NCI-H510A treated with DMSO at 0.1 percent for 48 hours (cell line): ENCODE measurements at regions not wholly inside any gene's neighbourhood (a gene's known extent, or its start where the extent isn't known, plus 50 kb on each side); places are given as distances from the start of the nearest gene placed in this dataset.

Experiments used
- DNase-seq: peaks from one replicate; lab custom pipeline; 2025; lab: John Stamatoyannopoulos, UW

DNA sequence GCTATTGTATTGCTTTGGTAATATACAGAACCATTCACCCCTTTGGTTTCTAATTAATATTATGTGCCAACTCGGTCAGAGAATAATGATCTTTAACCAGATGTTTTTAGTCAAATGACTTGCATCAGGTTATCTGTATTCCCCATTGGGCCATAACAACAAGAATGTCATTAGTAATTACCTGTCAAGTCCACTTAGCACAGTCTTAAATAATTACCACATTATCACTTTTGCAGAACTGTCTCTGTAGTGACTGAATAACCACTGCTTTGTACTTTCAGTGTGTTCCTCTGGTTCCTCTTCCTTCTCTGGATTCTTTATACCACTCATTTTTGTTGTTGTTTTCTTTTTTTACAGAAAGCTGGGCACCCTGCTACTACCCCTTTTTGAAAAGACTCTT lies 257.7 kb upstream of the SPOCK3 start:
- DNase-seq: no peak

DNA sequence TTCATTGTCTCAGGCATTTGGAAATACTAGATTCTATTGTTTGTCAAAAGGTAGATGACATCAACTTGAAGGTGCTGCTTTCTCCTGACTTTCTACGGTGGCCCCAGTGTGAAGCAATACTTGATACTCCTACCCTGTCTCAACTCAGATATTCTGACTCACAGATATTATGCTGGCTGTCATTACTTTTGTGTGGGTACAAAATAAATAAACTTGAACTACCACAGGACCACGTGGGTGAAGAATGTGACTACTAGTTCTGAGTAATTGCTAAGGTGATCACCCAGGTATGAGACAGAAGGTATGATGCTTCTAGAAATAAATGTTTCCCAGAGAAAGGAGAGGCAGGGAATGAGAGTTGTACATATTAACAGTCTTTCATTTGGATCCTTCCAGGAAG lies 275.3 kb upstream of the SPOCK3 start:
- no peak for DNase-seq

DNA sequence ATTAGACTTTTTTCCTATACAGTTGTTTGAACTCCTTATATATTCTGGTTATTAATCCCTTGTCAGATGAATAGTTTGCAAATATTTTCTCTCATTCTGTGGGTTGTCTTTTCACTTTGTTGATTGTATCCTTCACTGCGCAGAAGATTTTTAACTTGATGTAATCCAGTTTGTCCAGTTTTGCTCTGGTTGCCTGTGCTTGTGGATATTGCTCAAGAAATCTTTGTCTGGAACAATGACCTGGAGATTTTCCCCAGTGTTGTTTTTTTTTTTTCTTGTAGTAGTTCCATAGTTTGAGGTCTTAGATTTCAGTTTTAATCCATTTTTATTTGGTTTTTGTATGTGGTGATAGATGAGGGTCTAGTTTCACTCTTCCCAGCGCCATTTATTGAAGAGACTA lies 289.8 kb upstream of the SPOCK3 start:
- DNase-seq: no peak

DNA sequence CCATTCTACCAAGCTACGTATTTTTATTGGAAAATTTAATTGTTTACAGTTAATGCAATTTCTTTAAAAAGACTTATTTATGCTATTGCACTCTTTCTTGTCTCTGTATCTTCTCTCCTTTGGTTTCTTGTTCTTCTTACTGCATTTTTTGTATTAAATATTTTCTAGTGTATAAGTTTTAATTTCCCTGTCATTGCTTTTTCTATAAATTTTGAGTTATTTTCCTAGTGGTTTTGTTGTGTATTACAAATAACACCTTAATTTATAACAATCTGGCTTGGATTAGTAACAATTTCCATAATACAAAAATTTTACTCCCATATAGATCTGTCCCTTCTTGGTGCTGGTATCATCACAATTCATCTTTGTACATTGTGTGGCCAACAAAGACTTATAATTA lies 303.5 kb upstream of the SPOCK3 start:
- no peak for DNase-seq

DNA sequence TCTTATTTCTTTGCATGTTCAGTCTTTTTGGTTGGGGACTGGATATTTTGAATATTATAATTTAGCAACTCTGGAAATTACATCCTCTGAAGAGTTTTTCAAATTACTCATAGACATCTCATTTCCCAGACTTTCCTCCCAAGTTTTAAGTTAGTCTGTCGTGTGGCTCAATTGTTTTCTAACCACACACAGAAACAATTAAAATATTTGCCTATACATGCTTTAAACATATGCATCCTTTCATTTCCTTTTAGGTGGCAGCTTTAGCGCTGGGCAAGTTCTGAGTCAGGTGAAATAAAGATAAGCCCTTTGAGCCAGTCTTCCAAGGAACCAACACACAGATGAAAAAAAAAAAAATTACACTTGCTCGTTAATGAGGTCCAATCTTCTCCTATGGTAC lies 307.0 kb upstream of the SPOCK3 start:
- no peak for DNase-seq

DNA sequence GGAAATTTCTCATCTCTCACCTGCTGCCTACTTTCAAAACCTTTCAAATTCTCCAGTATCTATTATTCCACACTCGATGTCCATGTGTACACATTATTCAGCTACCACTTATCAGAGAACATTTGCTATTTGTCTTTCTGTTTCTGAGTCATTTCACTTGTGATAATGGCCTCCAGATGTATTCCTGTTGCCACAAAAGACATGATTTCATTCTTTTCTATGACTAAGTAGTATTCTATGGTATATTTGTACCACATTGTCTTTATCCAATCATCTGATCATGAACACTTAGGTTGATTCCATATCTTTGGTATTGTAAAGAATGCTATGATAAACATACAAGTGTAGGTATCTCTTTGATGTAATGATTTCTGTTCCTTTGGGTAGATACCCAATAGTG lies 310.1 kb upstream of the SPOCK3 start:
- no peak for DNase-seq

DNA sequence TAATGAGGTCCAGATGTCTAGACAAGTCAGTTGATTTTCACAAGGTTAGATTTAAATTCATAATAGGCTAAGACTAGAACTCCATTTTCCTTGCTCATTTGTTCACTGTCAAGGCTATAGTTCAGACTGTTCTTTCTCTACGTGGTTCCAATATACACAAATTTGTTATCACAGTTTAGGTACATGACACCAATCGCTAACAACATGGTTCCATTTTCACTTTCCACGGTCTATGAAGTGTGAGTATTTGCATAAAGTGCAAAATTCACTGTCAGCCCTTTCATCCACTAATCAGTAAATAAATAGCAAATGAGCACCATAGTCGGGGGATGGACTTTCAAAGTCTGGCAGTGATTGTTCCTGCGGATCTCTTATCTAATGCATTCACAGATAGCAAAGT lies 315.7 kb upstream of the SPOCK3 start:
- DNase-seq: no peak

DNA sequence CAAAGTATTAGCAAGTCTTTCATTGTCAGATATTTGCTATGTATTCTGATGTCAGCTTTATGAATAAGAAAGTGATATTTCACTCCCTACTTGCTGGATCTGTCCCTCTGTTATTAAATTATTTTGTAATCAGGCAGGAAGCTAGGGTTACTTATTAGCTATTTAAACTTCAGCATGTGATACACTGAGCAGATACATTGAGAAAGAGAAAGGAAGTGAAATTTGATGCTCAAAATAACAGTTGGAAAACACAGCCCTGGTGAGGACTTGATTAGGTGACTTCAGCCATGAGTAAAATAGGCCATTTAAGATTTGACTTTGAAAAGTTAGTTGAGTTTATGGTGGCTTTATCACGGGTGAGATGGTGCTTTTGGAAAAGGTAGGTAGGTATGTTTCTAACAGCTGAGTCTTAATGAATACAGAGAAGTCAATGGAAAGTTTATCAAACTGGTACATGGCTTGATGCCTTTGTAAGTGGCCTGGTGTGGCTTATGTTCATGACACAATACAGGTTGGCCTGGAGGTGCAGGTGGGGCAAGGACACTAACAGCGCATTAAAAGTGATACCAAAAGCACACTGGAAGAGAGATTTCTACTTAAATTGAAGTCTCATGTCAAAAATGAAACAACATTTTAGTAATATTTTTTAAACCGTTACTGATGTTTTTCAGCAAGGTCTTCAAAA lies 321.2 kb upstream of the SPOCK3 start:
- peak; percentile 15 for DNase-seq

DNA sequence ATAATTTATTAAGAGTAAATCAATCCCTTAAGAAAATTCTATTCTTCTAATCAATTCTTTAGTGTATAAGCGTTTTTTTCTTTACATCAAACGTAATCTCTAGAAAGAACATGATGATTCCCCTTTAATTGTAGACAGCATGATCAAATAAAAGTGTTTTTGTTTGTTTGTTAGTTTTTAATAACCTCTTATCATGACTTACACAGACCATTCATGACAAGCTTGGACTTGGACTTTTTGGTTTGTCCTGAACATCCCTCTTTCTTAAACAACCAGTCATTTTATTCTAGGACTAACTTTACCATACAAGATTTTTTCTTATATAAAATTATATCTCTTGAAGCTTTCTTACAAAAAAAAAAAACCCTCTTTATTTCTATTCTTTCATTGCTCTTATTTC lies 344.6 kb upstream of the SPOCK3 start:
- no peak for DNase-seq

DNA sequence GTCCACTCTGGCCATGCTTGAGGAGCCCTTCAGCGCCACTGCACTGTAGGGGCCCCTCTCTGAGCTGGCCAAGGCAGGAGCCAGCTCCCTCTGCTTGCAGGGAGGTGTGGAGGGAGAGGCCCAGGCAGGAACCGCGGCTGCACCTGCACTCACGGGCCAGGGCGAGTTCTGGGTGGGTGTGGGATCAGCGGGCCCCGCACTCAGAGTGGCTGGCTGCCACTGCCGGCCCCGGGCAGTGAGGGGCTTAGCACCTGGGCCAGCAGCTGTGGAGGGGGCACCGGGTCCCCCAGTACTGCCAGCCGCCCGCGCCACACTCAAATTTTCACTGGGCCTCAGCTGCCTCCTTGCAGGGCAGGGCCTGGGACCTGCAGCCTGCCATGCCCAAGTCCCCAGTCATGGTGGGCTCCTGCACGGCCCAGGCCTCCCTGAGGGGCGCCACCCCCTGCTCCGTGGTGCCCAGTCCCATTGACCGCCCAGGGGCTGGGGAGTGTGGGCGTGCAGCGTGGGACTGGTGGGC lies 347.2 kb upstream of the SPOCK3 start:
- DNase-seq: no peak

DNA sequence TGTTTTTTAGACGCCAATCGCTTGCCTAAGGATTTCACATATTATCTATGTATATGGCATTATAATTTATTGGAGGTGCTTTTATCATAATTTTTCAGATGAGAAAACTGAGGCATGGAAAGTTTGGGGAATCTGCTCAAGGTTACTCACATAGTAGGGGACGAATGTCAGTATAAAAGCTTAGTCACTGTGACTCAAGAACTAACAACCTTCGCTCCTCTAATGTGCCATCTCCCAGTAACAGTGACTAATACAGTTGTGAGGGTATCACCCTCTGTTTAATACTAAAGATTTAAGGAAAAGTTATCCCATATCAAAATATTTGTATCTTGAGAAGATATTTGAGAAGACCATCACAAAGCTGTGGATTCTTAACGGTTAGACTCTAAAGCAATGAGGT lies 353.1 kb upstream of the SPOCK3 start:
- DNase-seq: no peak

DNA sequence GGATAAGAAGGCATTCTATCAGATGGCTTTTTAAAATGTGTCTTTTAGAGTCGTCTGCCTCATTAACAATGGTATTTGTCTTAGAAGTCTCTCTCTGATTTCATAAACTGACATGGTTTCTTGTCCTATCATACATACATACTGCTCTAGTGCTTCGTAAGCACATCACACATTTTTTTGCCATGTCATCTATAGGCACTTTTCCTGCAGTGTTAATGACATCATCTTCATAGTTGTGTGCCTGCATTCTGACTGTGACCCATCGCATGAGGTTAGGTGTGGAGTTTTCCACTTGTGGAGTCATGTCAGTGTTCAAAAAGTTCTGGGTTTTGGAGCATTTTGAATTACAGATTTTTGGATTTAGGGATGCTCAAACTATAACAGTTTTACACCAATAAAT lies 361.6 kb upstream of the SPOCK3 start:
- no peak for DNase-seq

DNA sequence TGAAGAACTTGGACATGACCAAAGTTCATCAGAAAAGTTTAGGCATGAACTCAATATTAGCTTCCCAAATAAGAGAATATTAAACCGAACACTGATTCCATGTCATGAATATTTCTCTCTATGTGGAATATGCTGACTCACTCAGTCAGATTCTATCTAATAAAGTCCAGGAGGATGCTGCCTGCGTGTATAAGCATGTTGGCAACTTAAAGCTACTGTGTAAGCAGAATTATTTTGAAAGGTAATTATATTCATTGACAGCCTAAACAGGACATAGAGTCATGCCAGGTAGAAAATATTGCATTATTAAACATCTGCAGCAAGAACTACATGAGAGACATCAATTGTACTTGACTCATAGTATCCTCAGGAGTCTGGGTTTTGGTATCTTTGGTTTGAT lies 367.9 kb upstream of the SPOCK3 start:
- DNase-seq: no peak

DNA sequence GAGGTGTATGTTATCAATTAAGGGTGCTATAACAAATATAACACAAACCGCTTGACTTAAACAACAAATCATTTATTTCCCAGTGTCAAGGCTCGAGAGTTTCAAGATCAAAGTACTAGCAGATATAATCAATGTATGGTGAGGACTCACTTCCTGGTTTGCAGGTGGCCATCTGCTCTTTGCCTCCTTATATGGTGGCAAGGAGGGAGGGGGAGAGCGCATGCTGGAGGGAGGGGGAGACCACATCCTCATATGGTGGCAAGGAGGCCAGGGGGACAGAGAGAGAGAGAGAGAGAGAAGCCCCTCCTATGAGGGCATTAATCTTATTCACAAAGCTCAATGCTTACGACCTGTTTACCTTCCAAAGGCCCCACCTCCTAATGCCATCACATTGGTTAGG lies 372.3 kb upstream of the SPOCK3 start:
- DNase-seq: peak; percentile 46

DNA sequence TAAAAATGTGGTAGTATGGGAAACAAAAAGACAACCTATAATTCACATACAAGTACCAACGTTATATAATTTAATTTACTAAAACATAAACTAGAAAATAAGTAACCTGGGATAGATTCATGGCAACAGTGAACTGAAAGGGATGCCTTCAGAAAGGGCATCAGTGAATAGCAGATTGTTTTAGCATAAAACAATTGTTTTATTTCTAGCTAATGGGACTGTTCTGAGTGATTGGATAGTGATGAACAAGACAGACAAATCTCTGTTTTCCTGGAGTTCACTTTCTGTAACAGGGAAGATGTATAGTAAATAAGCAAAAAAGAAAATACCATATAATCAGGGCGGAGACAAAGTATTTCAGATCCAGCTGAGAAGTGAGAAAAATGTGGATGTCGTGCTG lies 379.1 kb upstream of the SPOCK3 start:
- DNase-seq: no peak

DNA sequence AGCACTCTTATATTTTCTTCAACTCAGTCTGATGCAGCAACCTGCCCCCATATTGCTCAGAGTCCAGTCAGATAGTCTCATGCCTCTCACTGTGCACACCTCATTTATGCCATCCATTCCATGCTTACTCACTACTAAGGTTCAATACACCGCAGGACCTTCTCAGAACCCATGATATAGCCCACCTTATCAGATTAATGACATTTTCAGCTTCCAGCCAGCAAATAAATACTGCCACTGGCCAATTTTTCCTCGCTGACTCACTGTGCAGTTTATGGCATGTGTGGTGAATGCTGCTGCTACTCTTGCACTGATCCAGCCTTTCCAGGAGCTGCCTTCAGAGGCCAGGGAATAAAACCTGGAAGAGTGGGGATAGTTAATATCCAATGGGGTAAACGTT lies 380.6 kb upstream of the SPOCK3 start:
- DNase-seq: no peak

DNA sequence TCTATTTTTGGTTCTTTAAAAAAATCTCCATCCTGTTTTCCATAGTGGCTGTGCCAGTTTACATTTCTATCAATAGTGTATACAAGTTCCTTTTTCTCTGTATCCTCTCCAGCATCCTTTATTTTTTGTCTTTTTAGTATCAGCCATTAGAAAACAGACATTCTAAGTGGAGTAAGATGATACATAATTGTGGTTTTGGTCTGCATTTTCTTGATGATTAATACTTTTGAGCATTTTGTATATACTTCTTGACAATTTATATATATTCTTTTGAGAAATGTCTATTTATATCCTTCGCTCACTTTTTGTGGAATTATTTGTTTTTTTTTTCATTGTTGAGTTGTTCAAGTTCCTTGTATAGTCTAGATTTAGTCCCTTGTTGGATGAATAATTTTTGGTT lies 382.2 kb upstream of the SPOCK3 start:
- DNase-seq: no peak

DNA sequence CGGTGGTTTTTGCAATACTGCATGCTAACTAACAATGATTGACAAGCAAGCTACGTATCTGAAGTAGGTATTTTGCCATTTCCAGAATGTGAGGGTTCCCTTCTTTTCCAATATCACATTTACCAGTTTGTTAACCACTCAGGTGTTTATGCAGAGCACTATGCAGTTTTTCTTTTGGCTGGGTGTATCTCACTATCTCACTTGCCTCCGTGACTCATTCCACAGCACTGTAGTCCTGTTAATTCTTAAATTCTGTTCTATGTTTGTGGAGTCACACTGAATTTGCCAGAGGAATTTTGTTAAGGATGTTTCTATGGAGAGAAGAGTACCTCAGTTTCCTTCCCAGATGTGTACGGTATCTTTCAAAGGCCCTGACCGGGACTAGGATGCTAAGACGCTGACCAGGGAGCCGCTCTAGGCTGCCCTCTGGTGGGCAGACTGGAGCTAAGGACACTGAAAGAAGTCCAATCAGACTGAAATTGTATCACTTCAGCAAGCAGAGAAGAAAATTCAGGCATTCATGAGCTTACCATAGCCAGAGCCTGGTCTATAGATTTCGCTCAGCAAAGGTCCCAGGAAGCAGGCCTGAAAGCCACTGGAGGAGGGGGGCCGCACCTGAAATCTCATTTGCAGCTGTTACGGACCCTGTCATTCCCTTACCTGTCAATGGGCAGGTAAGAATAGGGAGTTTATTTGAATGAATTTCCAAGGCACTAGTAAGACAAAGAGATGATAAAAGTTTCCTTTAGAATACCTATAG lies 388.4 kb upstream of the SPOCK3 start:
- peak; percentile 15 for DNase-seq

DNA sequence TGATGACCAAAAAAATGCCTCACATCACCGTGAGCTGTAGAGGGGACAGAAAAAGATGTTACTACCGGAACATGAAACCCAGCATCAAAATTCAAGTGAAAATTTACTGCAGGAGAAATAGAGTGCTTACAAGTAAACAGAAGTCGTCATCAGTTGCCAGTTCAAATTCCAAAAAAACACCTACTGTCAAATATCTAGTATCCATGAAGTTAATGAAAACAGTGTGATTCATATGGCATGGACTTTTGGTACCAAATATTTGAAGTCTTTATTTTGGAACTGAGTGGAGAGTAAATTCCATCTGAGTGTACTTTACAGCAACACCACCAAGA lies 388.9 kb upstream of the SPOCK3 start:
- no peak for DNase-seq

DNA sequence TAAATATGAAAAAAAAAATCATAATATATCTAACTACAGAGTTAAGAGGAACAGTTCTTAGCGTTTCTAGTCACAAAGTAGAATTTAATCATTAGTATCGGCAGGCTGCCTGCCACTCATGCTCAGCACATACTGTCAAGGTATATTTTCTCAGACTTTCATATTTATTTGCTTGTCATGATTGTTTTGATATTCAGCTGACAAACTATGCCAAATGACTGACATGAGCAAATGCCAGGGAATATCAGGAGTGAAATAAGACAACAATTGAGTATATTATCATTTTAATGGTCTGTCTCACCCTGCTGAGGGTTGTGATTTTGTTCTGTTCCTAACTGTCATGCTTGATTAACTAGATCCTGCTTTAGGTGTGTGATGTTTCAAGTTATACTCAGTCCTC lies 395.0 kb upstream of the SPOCK3 start:
- DNase-seq: no peak

DNA sequence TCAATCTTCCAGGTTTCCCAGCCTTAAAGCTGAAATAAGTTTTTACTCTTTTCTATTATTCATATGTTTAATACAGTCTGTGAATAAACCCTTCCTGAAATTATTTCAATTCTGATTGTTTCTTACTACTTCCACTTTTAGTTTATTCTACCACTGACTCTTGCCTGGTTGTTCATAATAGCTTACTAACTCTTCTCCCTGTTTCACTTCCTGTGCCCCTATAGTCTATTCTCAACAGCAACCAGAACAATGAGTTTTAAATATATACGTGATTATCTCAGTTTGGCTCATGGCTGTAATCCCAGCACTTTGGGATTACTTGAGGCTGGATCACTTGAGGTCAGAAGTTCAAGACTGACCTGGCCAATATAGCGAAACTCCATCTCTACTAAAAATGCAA lies 408.0 kb upstream of the SPOCK3 start:
- DNase-seq: no peak

DNA sequence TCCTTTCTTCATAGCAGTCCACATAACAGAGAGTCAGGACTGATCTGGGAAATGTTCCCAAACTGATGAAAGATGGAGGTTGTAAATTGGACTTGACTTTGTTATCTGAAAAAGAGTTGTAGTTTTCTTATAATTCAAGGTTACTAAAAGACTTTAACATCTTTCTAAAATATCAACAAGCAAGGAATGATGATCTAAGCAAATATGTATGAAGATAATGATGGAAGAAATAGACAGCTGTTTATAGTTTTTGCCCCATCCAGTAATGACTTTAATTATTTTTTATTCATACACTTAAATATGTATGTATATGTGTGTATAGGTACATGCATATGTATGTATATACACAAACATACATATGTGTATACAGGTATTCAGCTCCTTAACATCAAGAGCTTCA lies 411.1 kb upstream of the SPOCK3 start:
- DNase-seq: no peak

DNA sequence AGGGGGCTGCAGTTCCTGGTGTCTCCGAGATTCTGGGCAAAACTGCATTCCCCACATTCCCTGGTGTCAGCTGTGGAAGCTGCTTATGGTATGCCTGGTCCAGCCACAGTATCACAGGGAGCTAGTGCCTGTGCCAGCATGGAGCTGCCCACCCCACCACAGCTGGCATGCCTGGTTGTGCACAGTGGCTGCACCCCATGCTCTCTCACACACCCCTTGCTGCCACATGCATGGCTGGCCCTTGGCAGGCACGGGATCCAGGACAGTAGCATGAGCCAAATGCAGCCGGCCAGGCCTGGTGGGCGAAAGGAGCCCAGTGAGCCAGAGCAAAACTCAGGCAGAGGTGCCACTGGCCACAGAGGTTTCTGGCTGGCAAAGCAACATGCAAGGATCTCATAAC lies 418.0 kb upstream of the SPOCK3 start:
- no peak for DNase-seq

DNA sequence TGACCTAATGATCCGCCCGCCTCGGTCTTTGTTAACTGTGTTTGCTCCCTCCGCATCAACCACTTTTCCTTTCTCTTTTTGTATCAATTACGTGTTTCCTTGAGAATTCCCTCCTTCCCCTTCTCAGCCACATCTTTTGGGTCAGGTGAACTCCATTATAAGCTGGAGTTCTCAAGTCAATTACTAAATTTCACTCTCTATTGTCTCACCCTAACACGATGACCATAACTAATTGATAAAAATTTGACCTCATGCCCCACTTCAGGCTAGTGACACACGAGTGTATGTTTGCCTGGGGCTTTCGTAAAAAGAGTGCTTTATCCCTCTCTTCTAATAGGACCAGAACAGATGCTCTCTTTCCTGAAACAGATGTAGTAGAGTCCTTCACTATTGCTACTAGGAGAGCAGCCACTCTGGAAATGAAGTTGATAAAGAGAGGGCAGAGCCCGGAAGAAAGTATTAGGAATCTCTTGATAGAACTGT lies 403.6 kb upstream of the ANXA10 start:
- DNase-seq: no peak
